NB4 (cell line): ENCODE measurements at regions not wholly inside any gene's neighbourhood (a gene's known extent, or its start where the extent isn't known, plus 50 kb on each side); places are given as distances from the start of the nearest gene placed in this dataset.

Experiments
- DNase-seq: peaks from one replicate; pipeline ENCODE4 v3.0.0; 2010; ENCODE audit warnings: low read depth
- H3K4me3 ChIP-seq: one replicate; pipeline ENCODE4 v1.5.1; 2011; ENCODE audit warnings: mild to moderate bottlenecking, low read depth, low read length, moderate library complexity
- CTCF ChIP-seq: IDR thresholded peaks from one replicate; pipeline ENCODE4 v1.5.1; 2012; ENCODE audit warnings: low read depth, low read length
- MAX ChIP-seq: IDR thresholded peaks from 2 replicates; pipeline ENCODE4 v1.6.1; 2011; ENCODE audit warnings: low read depth, low read length
- MYC ChIP-seq: IDR thresholded peaks from 2 replicates; pipeline ENCODE4 v1.6.1; 2011; ENCODE audit warnings: low read depth, low read length
- POLR2A ChIP-seq: IDR thresholded peaks from 2 replicates; pipeline ENCODE4 v1.6.1; 2011; ENCODE audit warnings: mild to moderate bottlenecking; ENCODE audit not compliant: insufficient read length; ENCODE audit errors: extremely low read depth

- no peak overlapping the region for H3K4me3 ChIP-seq
- no peak for DNase-seq
- no peak for TF ChIP-seq POLR2A
- no peak for TF ChIP-seq MYC
- TF ChIP-seq CTCF = no peak
- TF ChIP-seq MAX = no peak
Measured at GRCh38 chr12:68479896-68480291, 130.8 kb upstream of the RAP1B start.

- H3K4me3 ChIP-seq = no peak overlapping the region
- TF ChIP-seq CTCF (no peak), MAX (no peak), POLR2A (no peak), MYC (no peak)
- no peak for DNase-seq
Measured at GRCh38 chr12:68480526-68480925, 130.2 kb upstream of the RAP1B start.

GRCh38 chr12:68481181-68481941 lies 129.3 kb upstream of the RAP1B start:
- no peak overlapping the region for H3K4me3 ChIP-seq
- DNase-seq = no peak
- TF ChIP-seq POLR2A = no peak
- no peak for TF ChIP-seq MAX
- TF ChIP-seq MYC = no peak
- no peak for TF ChIP-seq CTCF

GRCh38 chr12:68482014-68482413 lies 128.7 kb upstream of the RAP1B start:
- H3K4me3 ChIP-seq = no peak overlapping the region
- no peak for TF ChIP-seq POLR2A
- TF ChIP-seq MYC = no peak
- no peak for TF ChIP-seq CTCF
- no peak for TF ChIP-seq MAX
- no peak for DNase-seq

- TF ChIP-seq MAX = no peak
- TF ChIP-seq POLR2A = no peak
- TF ChIP-seq CTCF = no peak
- no peak for TF ChIP-seq MYC
- no peak for DNase-seq
- no peak overlapping the region for H3K4me3 ChIP-seq
Measured at GRCh38 chr12:68482660-68483059, 128.0 kb upstream of the RAP1B start.
